Stimulated activated CD8-positive, alpha-beta memory T cell treated with anti-CD3 and anti-CD28 coated beads, Interleukin-2, amount 100 ng/mL, for 48 hours (primary cell): ENCODE measurements at regions not wholly inside any gene's neighbourhood (a gene's known extent, or its start where the extent isn't known, plus 50 kb on each side); places are given as distances from the start of the nearest gene placed in this dataset.

Experiments
- DNase-seq, 2 donors: peaks; one replicate each; pipeline ENCODE4 v3.0.0-alpha.2; 2020; ENCODE audit warnings: low read depth in 2 of 2

DNA sequence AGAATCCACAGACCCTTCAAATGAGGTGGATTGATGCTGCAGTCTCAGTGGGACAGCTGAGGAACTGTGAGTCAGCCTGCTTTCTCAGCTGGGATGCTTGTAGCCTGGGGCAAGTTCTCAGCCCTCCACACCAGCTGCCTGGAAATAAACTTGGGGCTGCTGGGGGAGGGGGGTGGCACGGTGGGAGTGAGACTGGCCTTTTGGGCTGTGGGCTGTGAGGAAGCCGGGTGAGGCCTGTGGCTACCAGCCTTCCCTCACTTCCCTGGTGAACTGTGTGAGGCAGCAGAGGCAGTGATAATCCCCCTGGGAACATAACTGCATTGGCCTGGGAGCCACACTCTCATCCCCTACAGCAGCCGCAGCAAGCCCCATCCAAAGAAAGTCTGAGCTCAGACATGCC, 114.5 kb upstream of the GUCY1A1 start:
- DNase-seq: no peak

DNA sequence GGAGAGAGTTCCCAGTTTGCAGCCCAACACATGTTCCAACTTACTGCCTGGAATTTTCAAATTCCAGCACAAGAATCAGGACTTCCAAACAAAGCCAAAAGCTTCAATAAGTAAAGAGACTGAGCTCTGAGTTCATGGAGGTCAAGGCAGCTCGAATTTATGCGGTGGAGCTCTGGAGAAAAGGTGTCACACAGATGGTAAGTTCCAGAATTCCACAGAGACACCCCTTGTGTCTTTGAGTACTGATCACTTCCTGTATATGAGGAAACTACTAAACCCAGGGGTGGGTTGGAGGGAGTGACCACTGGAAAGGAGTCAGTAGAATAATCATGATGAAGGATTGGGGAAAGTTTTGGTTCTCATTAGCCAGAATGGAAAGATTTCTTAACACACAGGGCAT, 118.5 kb upstream of the GUCY1A1 start:
- no peak for DNase-seq

DNA sequence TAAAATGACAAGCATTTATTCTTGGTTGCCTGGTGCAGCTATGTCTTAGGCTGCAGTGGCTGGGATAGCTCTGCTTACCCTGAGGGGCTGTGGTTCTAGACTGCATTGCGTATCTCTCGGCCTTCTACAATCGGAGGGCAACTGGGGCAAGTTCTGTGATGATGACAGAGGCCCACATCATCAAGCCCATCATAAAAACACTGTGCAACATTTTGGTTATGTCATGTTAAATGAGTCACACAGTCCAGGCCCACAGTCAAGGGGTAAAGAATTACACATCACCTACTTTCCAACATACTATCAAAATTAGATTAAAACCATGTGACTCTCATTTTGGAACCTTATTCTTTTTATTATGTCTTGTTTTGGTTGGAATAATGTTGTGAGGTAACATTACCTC, 120.2 kb upstream of the GUCY1A1 start:
- no peak for DNase-seq

DNA sequence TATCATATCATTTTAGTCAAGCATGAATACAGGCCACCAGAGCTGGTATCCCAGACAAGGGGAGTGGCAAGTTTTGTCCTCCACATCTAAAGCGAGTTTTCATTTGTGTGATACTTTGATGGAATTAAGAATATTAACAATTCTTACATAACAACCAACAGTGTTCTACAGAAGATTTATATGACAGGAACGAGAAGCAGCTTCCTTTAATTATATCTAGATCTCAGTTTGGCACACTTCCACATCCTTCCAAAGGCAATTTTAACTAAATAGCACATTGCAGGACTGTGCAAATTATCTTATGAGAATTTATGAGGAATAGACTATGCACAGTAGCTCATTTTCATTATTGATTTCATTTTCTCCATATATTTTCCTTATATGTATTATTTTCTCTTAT, 121.2 kb upstream of the GUCY1A1 start:
- DNase-seq: no peak

- DNase-seq: no peak
These were observed 122.1 kb upstream of the GUCY1A1 start for GRCh38 chr4:155544547-155544946.

DNA sequence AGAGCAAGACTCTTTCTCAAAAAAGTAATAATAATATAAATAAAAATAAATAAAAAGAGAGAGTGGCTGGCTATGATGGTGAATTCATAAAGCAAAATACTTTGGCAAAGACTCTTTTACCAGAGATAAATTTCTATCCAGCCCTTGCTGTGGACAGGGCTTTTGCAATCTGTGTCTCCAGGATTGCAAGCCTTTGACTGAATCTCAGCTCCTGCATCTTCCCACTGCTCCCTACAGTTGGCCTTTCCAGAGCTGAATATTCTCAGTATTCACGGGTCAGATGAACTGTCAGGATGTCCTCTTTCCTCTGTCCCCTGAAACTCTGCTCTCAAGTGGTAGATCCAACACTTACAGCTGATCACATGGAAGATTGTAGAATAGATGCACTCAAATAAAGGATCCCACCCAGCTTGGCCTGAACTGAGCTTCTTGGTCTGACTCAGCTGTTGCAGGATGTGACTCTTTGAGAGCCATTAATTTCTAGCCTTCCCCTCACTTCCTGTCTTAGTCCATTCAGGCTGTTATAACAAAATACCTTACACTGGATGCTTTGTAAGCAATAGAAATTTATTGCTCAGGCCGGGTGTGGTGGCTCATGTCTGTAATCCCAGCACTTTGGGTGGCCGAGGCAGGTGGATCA, 123.4 kb upstream of the GUCY1A1 start:
- no peak for DNase-seq

GRCh38 chr4:155542415-155542814, 124.2 kb upstream of the GUCY1A1 start:
- no peak for DNase-seq

DNA sequence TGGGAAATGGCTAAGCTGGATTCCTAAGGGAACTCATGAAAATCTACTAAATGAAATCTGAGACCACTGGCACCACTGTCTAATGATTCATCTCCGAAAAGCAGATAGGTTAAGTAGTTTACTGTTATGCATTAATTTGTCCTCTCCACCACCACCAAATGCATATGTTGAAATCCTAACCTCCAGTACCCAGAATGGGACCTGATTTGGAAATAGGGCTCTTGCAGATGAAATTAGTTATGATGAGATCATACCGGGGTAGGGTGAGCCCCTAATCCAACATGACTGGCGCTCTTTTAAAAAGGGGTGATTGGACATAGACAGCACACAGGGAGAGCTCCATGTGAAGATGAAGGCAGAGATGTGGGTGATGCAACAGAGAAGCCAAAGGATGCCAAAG, 124.9 kb upstream of the GUCY1A1 start:
- DNase-seq: no peak

DNA sequence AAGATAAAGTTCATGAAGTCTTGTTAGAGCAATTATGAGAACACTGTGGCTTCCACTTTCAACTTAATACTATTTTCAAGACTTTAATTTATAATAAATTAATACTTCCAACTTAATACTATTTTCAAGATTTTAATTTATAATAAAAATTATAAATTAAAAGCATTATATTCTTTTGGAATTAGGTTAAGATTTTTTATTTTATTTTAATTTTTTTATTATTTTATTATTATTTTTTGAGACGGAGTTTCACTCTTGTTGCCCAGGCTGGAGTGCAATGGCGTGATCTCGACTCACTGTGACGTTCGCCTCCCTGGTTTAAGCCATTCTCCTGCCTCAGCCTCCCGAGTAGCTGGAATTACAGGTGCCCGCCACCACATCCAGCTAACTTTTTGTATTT, 126.0 kb upstream of the GUCY1A1 start:
- DNase-seq: no peak

DNA sequence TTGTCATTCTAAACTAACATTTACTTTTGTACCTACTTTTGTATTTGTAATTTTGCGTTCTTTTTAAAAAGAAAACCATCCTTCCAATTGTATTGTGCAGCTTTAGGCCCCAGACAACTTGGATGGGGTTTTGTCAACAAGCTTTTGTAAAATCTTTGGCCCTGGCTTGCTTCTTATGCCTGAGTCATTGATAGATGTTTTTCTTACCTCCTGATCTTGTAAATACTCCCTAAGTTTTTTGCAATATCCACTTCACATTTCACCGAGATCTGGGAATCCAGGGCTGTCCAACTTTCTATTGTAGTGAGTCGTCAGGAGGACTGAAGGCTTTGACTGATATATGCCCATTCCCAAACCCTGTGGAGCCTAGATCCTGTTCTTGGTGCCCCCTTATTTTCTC, 126.9 kb upstream of the GUCY1A1 start:
- no peak for DNase-seq

GRCh38 chr4:155535802-155536454, 130.7 kb upstream of the GUCY1A1 start:
- DNase-seq: no peak

DNA sequence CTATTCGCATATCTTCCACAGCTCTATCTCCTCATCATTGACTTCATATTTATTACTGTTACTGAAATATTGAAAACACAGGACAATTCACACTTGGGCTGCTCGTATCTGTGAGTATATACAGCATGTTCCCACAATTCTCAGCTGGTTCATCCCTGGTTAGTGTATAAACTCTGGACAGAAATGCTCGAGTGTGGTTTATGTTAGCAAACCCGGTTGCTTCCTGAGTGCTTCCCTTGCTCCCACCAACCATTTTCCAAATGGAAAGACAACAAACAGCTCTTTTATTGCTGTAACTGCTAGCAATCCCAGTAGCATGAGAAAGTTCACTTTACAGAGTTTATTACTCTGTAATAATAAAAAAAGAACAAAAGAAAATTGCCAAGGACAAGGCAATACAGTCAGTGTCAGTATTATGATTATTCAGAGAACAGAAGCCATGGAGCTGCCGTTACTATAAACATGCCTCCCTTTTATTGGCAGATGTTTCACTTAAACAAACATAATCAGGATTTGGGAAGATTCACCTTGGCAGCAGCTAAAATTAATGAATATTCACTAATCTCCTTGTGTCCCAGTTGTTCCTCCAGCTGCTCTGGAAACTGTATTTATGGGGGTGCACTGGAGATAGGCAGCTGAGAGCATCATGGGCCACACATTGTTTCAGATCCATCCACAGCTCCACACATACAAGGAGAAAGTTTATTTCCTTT, 134.1 kb upstream of the GUCY1A1 start:
- DNase-seq: no peak

DNA sequence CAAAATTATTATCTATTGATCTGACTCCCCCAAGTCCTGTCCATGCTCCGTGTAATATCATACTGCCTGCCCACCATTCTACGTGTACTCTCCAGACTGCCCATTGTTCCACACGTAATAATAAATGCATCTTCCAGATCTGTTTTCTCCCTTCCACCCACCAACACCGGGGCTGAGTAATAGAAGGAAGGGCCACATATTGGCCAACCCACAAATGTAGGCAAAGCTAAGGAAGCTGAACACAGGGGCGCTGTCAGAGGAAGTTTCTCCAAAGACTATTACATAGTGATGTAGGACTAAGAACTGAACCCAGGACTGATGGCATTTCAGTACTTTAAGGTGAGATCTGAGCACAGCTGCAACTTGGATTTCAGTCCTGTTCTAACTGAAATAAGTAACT, 135.8 kb upstream of the GUCY1A1 start:
- DNase-seq: no peak

DNA sequence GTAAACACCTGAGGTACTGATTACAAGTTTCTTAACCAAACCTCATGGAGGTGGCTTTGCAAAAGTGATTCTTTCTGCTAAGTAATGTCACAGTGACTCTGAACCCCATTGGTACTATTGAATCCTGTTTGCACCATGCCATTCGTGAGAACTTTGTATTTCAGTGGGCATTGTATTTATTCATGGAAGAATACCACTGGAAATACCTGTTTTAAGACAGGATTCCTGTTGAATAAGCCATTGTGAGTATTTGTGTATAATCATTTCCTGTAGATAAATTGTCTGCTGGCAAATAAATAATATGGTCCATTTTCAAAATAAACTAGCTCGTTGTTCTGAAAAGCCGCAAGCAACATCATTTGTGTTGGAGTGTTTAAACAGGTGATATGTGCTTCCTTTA, 136.4 kb upstream of the GUCY1A1 start:
- no peak for DNase-seq

DNA sequence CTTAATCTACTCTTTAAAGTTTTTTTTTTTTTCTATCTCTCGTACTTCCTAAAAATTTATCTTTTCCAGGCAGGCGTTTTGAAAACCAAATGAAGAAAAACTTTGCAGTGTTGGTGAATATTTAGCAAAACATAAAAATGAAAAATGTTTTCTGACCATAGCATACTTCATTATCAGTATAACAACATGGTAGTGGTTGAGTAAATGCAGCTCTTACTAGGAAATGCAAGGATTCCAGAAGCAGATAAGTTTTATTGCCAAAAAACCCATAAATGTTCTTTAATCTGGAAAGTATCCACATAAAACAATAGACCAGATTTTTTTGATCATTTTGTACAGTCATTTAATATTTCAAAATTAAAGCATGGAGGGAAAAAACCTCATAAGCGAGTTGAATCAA, 136.9 kb upstream of the GUCY1A1 start:
- no peak for DNase-seq

DNA sequence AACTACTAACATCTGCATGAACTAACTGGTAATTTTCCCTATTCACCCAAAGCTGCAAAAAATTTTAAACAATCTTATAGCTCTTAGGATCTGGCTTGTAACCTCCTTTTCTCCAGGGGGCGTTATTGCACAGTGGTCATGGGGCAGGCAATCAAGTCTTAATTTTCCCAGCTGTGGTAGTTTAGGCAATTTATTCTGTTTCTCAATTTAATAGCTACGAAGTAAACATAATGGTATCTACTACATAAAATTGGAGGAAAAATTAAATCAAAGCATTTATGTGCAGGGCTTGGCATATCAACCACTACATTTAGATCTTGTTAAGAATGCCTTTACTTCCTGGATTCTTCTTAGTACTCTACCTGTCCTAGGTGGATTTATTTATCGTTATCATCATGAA, 137.4 kb upstream of the GUCY1A1 start:
- no peak for DNase-seq

- DNase-seq: no peak
These were observed 140.0 kb upstream of the GUCY1A1 start for GRCh38 chr4:155526452-155527169.

- no peak for DNase-seq
These were observed 141.7 kb upstream of the GUCY1A1 start for GRCh38 chr4:155524926-155525455.

DNA sequence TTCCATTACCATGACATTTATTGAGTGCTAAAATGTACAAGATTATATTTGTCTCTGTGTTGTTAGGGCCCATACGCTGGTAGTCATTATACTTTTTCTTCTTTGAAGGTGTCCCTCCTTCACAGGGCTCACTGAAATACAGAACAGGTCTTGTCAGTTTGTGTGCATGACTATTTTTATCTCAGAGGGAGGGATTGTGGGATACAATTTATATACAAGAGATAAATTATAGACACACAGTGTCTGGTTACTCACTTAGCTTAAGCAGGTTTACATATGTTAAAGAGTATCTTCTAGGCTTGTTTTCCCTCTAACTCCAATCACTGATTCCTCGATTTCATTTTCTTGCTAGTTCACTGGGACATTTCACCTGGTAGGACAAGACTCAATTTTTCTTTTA, 143.3 kb upstream of the GUCY1A1 start:
- no peak for DNase-seq

- DNase-seq: no peak
These were observed 144.4 kb upstream of the GUCY1A1 start for GRCh38 chr4:155522201-155522600.

DNA sequence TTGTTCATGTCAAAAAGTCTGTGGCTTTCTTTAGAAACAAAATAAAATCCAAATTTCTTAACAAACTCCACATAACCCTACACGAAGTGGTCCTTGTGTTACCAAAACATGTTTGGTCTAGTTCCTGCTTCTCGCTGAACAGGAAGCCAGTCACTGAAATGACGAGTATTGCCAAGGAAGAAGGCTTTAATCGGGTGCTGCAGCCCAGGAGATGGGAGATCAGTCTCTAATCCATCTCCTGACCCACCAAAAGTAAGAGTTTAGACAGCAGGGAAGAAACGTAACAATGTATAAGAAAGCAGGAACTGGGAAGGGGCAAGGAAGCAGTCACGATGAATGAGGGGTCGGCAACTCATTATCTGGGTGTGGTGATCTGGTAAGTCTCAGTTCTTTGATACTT, 144.6 kb upstream of the MAP9 start:
- DNase-seq: no peak

DNA sequence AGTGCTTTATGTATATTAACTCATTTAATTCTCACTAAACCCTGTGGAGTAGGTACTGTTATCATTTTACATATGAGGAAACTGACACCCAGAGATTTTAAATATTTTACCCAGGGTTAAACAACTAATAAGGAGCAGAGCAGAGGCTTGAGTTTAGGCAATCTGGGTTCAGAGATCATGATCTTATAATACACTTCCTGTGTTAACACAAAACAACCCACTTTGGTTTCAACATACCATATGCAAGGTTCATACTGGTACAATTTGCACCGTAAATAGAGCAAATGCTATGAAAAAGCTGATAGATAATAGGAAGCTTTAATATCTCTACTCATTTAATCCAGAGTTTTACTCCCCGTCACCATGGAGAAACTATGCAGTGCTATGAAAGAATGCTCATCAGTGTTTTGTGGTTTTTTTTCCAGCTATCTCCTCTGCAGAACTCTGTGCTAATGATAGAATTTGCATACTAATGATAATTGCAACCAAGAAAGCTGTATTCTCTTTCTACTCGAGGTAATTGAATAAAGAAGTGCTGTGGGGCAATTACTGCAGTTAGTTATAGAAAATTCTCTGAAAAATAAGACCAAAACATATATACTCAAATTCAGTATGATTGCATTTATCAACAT, 138.8 kb upstream of the MAP9 start:
- no peak for DNase-seq
